A549 (cell line): ENCODE measurements at regions not wholly inside any gene's neighbourhood (a gene's known extent, or its start where the extent isn't known, plus 50 kb on each side); places are given as distances from the start of the nearest gene placed in this dataset.

ENCODE experiments used
- ATAC-seq, 2 experiments: fragments of 200-7000 bp in 1 of 2; fragments of >200 bp in 1 of 2; cut with Nextera tagmentation in 1 of 2; cut with Tn5 transposase in 1 of 2; 3 replicates each; pipeline versions ENCODE4 v1.8.0 to v1.9.1; 2018 to 2020; ENCODE audit warnings: mild to moderate bottlenecking in 1 of 2, moderate library complexity in 1 of 2
- CTCF ChIA-PET: fragments of 300-600 bp; sonication (Branson Sonifier 250); formaldehyde crosslinking; extraction: SDS; loops from one replicate; lab custom pipeline; 2021; ENCODE audit warnings: antibody characterized with exemption, inconsistent platforms; lab: Yijun Ruan, JAX
- POLR2A ChIA-PET: fragments of 350-600 bp; formaldehyde crosslinking; extraction: SDS; loops from one replicate; lab custom pipeline; 2021; ENCODE audit warnings: antibody characterized with exemption, inconsistent platforms; lab: Yijun Ruan, JAX
- DNase-seq, 2 experiments: peaks; one replicate each; pipeline versions ENCODE4 v3.0.0 to v3.0.0-alpha.2; 2011 to 2016; ENCODE audit warnings: low read depth in 1 of 2, low spot score in 1 of 2
- FAIRE-seq: peaks from 2 replicates; lab custom pipeline; 2011; peaks lifted over from hg19 to GRCh38; lab: Jason Lieb, UNC
- H3K27ac ChIP-seq, 2 experiments: fragments of >200 bp; sonication (Bioruptor Twin); formaldehyde crosslinking; 3 replicates each; pipeline ENCODE4 v1.5.1; 2016 to 2017
- H3K4me1 ChIP-seq: fragments of >200 bp; sonication (Bioruptor Twin); formaldehyde crosslinking; 3 replicates; pipeline ENCODE4 v1.6.1; 2016
- H3K4me2 ChIP-seq: fragments of >200 bp; sonication (Bioruptor Twin); formaldehyde crosslinking; 3 replicates; pipeline ENCODE4 v1.6.1; 2016
- H3K4me3 ChIP-seq: fragments of >200 bp; sonication (Bioruptor Twin); formaldehyde crosslinking; 3 replicates; pipeline ENCODE4 v1.5.1; 2016
- H3K9me3 ChIP-seq: fragments of >200 bp; sonication (Bioruptor Twin); formaldehyde crosslinking; 3 replicates; pipeline ENCODE4 v1.6.1; 2016
- CEBPB ChIP-seq, 2 experiments: fragments of >200 bp in 1 of 2; sonication (Bioruptor Twin) in 1 of 2; formaldehyde crosslinking in 1 of 2; IDR thresholded peaks; 2 replicates each; pipeline ENCODE4 v1.6.1; 2012 to 2016
- EP300 ChIP-seq, 2 experiments: fragments of >200 bp; sonication (Bioruptor Twin); formaldehyde crosslinking; IDR thresholded peaks; 2 replicates in 1 of 2; 3 replicates in 1 of 2; pipeline ENCODE4 v1.6.1; 2016 to 2017
- FOSB ChIP-seq: fragments of 250-450 bp; sonication (Bioruptor Pico); IDR thresholded peaks from 2 replicates; pipeline ENCODE4 v1.5.0; 2020; ENCODE audit warnings: mild to moderate bottlenecking, moderate library complexity
- FOSL2 ChIP-seq, 2 experiments: fragments of 450-650 bp in 1 of 2; fragments of >200 bp in 1 of 2; sonication (Bioruptor Twin) in 1 of 2; formaldehyde crosslinking; IDR thresholded peaks; 2 replicates each; pipeline versions ENCODE4 v1.5.0 to v1.6.1; 2016 to 2020; ENCODE audit warnings: mild to moderate bottlenecking in 1 of 2, moderate library complexity in 1 of 2
- HEYL ChIP-seq: fragments of 250-450 bp; sonication (Bioruptor Pico); IDR thresholded peaks from 2 replicates; pipeline ENCODE4 v1.8.0; 2021; ENCODE audit warnings: mild to moderate bottlenecking, moderate library complexity
- HOXA7 ChIP-seq: fragments of 250-450 bp; sonication (Bioruptor Pico); IDR thresholded peaks from 2 replicates; pipeline ENCODE4 v1.5.0; 2020; ENCODE audit warnings: mild to moderate bottlenecking, moderate library complexity
- HOXB13 ChIP-seq: fragments of 250-450 bp; sonication (Bioruptor Pico); IDR thresholded peaks from 2 replicates; pipeline ENCODE4 v1.5.0; 2020; ENCODE audit warnings: low read depth, mild to moderate bottlenecking, moderate library complexity
- HOXB5 ChIP-seq: fragments of 250-450 bp; sonication (Bioruptor Pico); IDR thresholded peaks from 2 replicates; pipeline ENCODE4 v1.5.0; 2020; ENCODE audit warnings: mild to moderate bottlenecking, moderate library complexity
- KDM1A ChIP-seq: fragments of 200-600 bp; sonication (generic); IDR thresholded peaks from 2 replicates; pipeline ENCODE4 v1.6.1; 2016; ENCODE audit warnings: low read depth, mild to moderate bottlenecking
- KDM5A ChIP-seq: fragments of 200-600 bp; sonication (generic); IDR thresholded peaks from 2 replicates; pipeline ENCODE4 v1.6.1; 2016; ENCODE audit warnings: antibody characterized with exemption, mild to moderate bottlenecking
- MYC ChIP-seq: IDR thresholded peaks from 2 replicates; pipeline ENCODE4 v1.6.1; 2012; ENCODE audit warnings: mild to moderate bottlenecking, inconsistent platforms, low read length, improper control_type of control experiment, borderline replicate concordance
- NFE2L2 ChIP-seq: fragments of 150-350 bp; conservative IDR thresholded peaks from 2 replicates; pipeline ENCODE4 v1.6.1; 2014; ENCODE audit warnings: low read length
- NR3C1 ChIP-seq: fragments of >200 bp; sonication (Bioruptor Twin); formaldehyde crosslinking; IDR thresholded peaks from 3 replicates; pipeline ENCODE4 v1.6.1; 2017
- PHF8 ChIP-seq: fragments of 200-600 bp; sonication (generic); IDR thresholded peaks from 2 replicates; pipeline ENCODE4 v1.6.1; 2016; ENCODE audit warnings: low read depth, mild to moderate bottlenecking, antibody characterized with exemption, moderate library complexity, borderline replicate concordance
- POLR2A ChIP-seq: IDR thresholded peaks from 2 replicates; pipeline ENCODE4 v1.6.1; 2012; ENCODE audit warnings: mild to moderate bottlenecking, low read length
- RAD21 ChIP-seq, 2 experiments: fragments of >200 bp in 1 of 2; sonication (Bioruptor Twin) in 1 of 2; formaldehyde crosslinking in 1 of 2; IDR thresholded peaks in 1 of 2; conservative IDR thresholded peaks in 1 of 2; 2 replicates in 1 of 2; 3 replicates in 1 of 2; pipeline ENCODE4 v1.6.1; 2012 to 2018; ENCODE audit warnings: inconsistent platforms in 1 of 2
- RCOR1 ChIP-seq: fragments of 150-350 bp; IDR thresholded peaks from 2 replicates; pipeline ENCODE4 v1.6.1; 2014; ENCODE audit warnings: antibody characterized with exemption, low read length, low read depth
- RFX5 ChIP-seq: fragments of 450-650 bp; IDR thresholded peaks from 2 replicates; pipeline ENCODE4 v1.7.1; 2014; ENCODE audit warnings: antibody characterized with exemption, mild to moderate bottlenecking, moderate library complexity
- SMC3 ChIP-seq: fragments of >200 bp; sonication (Bioruptor Twin); formaldehyde crosslinking; IDR thresholded peaks from 3 replicates; pipeline ENCODE4 v1.6.1; 2018; ENCODE audit warnings: inconsistent platforms
- SREBF2 ChIP-seq: fragments of 450-650 bp; IDR thresholded peaks from 2 replicates; pipeline ENCODE4 v1.6.1; 2014; ENCODE audit warnings: mild to moderate bottlenecking, moderate library complexity
- TP53 ChIP-seq: fragments of 250-450 bp; sonication (Bioruptor Pico); IDR thresholded peaks from 2 replicates; pipeline ENCODE4 v1.5.0; 2021; ENCODE audit warnings: mild to moderate bottlenecking, moderate library complexity
- ZFP36 ChIP-seq: fragments of 450-650 bp; IDR thresholded peaks from 2 replicates; pipeline ENCODE4 v1.6.1; 2014; ENCODE audit warnings: borderline replicate concordance; ENCODE audit not compliant: partially characterized antibody
- ZSCAN20 ChIP-seq: fragments of 250-450 bp; sonication (Bioruptor Pico); IDR thresholded peaks from 2 replicates; pipeline ENCODE4 v1.8.0; 2022; ENCODE audit warnings: mild to moderate bottlenecking, moderate library complexity
- WGBS: methylation state at CpG from one replicate; pipeline ENCODE4 v1.1.6; 2017; ENCODE audit errors: missing lambda C conversion rate; 5-methylcytosine and 5-hydroxymethylcytosine counted together
- TF ChIP-seq, protein P1 (sequence below): fragments of 250-450 bp; sonication (Bioruptor Pico); IDR thresholded peaks from 2 replicates; pipeline ENCODE4 v1.5.0; 2020; ENCODE audit warnings: low read depth, mild to moderate bottlenecking, moderate library complexity
- TF ChIP-seq, protein P2 (sequence below): fragments of >200 bp; sonication (Bioruptor Twin); formaldehyde crosslinking; IDR thresholded peaks from 3 replicates; pipeline ENCODE4 v1.5.1; 2016
- TF ChIP-seq, protein P3 (sequence below): fragments of 450-650 bp; IDR thresholded peaks from 2 replicates; pipeline ENCODE4 v1.6.1; 2014; ENCODE audit warnings: antibody characterized with exemption
- TF ChIP-seq, protein P4 (sequence below): fragments of 150-350 bp; IDR thresholded peaks from 2 replicates; pipeline ENCODE4 v1.6.1; 2014; ENCODE audit warnings: low read depth, mild to moderate bottlenecking, low read length
- TF ChIP-seq, protein P5 (sequence below): fragments of >200 bp; sonication (Bioruptor Twin); formaldehyde crosslinking; IDR thresholded peaks from 3 replicates; pipeline ENCODE4 v1.6.1; 2016
- TF ChIP-seq, protein P6 (sequence below): IDR thresholded peaks from 2 replicates; pipeline ENCODE4 v1.6.1; 2012; ENCODE audit warnings: low read depth, borderline replicate concordance

DNA sequence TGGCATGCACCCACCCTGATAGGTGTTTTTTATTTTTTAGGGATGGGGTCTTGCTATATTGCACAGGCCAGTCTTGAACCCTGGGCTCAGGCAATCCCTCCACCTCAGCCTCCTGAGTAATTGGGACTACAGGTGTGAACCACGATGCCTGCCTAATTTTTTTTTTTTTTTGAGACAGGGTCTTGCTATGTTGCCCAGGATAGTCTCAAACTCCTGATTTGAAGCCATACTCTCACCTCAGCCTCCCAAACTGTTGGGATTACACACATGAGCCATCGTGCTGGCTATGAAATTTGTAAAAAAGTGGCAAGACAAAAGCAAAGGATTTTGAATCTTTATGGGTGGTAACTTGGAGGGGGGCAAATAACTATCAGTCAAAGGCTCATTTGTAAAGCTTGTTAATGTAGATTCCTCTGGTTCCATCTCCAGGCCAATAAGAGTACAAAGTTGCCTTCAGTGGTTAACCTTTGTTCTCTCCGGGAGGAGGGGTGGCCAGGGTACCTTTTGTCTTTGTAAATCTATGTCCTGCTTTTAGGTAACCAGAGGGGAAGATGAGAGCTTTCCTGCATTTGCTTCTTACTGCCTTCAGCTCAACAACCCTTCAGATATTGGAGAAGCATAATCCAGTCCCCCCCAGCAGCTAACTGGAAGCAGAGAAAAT is 372.0 kb upstream of the JARID2 start:
- Histone ChIP-seq H3K4me2 (no peak overlapping the region), H3K27ac (no peak overlapping the region), H3K4me3 (no peak overlapping the region), H3K4me1 (peaks cover 6% of the 10 kb centered on the region; the same call in 2 of the 3 replicates), H3K9me3 (no peaks in the 10 kb centered on the region)
- 44% methylated on average over 3 of the region's 3 CpGs for WGBS
- no peak for ATAC-seq
- no peak for DNase-seq
- TF ChIP-seq SREBF2 (no peak), CEBPB (IDR thresholded peaks at IDR 0.05) (no peak), POLR2A (no peak), FOSB (no peak), HOXA7 (CRISPR knock-in tag) (no peak), HOXB5 (CRISPR knock-in tag) (no peak), HEYL (CRISPR knock-in tag) (no peak), PHF8 (no peak), ZFP36 (no peak), NFE2L2 (no peak), FOSL2 (IDR thresholded peaks at IDR 0.05) (no peak), FOSL2 (CRISPR knock-in tag; IDR thresholded peaks at IDR 0.05) (no peak), RFX5 (no peak), ZSCAN20 (no peak), MYC (no peak)
- TF ChIP-seq, protein P1, sequence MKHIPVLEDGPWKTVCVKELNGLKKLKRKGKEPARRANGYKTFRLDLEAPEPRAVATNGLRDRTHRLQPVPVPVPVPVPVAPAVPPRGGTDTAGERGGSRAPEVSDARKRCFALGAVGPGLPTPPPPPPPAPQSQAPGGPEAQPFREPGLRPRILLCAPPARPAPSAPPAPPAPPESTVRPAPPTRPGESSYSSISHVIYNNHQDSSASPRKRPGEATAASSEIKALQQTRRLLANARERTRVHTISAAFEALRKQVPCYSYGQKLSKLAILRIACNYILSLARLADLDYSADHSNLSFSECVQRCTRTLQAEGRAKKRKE (CRISPR knock-in tag) = no peak
- TF ChIP-seq, protein P2, sequence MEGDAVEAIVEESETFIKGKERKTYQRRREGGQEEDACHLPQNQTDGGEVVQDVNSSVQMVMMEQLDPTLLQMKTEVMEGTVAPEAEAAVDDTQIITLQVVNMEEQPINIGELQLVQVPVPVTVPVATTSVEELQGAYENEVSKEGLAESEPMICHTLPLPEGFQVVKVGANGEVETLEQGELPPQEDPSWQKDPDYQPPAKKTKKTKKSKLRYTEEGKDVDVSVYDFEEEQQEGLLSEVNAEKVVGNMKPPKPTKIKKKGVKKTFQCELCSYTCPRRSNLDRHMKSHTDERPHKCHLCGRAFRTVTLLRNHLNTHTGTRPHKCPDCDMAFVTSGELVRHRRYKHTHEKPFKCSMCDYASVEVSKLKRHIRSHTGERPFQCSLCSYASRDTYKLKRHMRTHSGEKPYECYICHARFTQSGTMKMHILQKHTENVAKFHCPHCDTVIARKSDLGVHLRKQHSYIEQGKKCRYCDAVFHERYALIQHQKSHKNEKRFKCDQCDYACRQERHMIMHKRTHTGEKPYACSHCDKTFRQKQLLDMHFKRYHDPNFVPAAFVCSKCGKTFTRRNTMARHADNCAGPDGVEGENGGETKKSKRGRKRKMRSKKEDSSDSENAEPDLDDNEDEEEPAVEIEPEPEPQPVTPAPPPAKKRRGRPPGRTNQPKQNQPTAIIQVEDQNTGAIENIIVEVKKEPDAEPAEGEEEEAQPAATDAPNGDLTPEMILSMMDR = no peak
- FAIRE-seq = no peak
- CTCF ChIA-PET = no interaction called here
- POLR2A ChIA-PET = no interaction called here

DNA sequence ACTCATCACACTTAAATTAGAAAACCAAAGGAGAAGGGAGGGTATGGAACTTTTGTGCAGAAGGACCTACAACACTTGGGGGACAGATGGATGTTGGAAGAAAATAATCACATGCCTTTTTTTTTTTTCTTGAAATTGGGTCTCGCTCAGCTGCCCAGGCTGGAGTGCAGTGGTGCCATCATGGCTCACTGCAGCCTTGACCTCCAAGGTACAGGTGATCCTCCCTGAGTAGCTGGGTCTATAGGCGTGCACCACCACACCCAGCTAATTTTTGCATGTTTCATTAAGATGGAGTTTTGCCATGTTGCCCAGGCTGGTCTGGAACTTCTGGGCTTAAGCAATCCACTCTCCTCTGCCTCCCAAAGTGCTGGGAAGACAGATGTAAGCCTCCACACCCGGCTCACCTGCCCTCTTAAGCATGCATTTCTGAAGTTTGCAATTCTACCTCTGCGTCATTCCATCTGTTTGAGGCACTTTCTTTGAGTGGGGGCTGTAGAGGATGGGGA is 370.8 kb upstream of the JARID2 start:
- no peak for ATAC-seq
- ChIA-PET CTCF (interaction anchor here (0.6 kb wide), 1 partner anchor 423 kb away, joined by 3 read pairs; no protein-coding TSS in a partner anchor), POLR2A (no interaction called here)
- H3K4me1 ChIP-seq = peaks cover 6% of the 10 kb centered on the region; the same call in 2 of the 3 replicates
- no peak for DNase-seq
- H3K27ac ChIP-seq = no peak overlapping the region
- H3K4me3 ChIP-seq = no peak overlapping the region
- 82% methylated on average over 4 of the region's 4 CpGs for WGBS
- no peak overlapping the region for H3K4me2 ChIP-seq
- no peak for FAIRE-seq
- H3K9me3 ChIP-seq = no peaks in the 10 kb centered on the region
- TF ChIP-seq HOXB13 (no peak), TP53 (CRISPR knock-in tag) (no peak), RCOR1 (no peak), POLR2A (no peak), KDM1A (no peak), CEBPB (IDR thresholded peaks at IDR 0.05) (no peak), RAD21 (conservative IDR thresholded peaks at IDR 0.05 in 1 of 2, IDR thresholded peaks at IDR 0.05 in 1 of 2) (no peak), KDM5A (no peak), SMC3 (no peak), SREBF2 (no peak), NR3C1 (no peak), EP300 (IDR thresholded peaks at IDR 0.05) (no peak)
- TF ChIP-seq, protein P2 = no peak
- TF ChIP-seq, protein P3, sequence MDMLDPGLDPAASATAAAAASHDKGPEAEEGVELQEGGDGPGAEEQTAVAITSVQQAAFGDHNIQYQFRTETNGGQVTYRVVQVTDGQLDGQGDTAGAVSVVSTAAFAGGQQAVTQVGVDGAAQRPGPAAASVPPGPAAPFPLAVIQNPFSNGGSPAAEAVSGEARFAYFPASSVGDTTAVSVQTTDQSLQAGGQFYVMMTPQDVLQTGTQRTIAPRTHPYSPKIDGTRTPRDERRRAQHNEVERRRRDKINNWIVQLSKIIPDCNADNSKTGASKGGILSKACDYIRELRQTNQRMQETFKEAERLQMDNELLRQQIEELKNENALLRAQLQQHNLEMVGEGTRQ = no peak
- TF ChIP-seq, protein P4, sequence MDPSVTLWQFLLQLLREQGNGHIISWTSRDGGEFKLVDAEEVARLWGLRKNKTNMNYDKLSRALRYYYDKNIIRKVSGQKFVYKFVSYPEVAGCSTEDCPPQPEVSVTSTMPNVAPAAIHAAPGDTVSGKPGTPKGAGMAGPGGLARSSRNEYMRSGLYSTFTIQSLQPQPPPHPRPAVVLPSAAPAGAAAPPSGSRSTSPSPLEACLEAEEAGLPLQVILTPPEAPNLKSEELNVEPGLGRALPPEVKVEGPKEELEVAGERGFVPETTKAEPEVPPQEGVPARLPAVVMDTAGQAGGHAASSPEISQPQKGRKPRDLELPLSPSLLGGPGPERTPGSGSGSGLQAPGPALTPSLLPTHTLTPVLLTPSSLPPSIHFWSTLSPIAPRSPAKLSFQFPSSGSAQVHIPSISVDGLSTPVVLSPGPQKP = no peak
- TF ChIP-seq, protein P5, sequence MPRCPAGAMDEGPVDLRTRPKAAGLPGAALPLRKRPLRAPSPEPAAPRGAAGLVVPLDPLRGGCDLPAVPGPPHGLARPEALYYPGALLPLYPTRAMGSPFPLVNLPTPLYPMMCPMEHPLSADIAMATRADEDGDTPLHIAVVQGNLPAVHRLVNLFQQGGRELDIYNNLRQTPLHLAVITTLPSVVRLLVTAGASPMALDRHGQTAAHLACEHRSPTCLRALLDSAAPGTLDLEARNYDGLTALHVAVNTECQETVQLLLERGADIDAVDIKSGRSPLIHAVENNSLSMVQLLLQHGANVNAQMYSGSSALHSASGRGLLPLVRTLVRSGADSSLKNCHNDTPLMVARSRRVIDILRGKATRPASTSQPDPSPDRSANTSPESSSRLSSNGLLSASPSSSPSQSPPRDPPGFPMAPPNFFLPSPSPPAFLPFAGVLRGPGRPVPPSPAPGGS = no peak
- TF ChIP-seq, protein P6, sequence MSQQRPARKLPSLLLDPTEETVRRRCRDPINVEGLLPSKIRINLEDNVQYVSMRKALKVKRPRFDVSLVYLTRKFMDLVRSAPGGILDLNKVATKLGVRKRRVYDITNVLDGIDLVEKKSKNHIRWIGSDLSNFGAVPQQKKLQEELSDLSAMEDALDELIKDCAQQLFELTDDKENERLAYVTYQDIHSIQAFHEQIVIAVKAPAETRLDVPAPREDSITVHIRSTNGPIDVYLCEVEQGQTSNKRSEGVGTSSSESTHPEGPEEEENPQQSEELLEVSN = no peak
